ENCODE measurements at regions not wholly inside any gene's neighbourhood (a gene's known extent, or its start where the extent isn't known, plus 50 kb on each side); places are given as distances from the start of the nearest gene placed in this dataset.

DNA sequence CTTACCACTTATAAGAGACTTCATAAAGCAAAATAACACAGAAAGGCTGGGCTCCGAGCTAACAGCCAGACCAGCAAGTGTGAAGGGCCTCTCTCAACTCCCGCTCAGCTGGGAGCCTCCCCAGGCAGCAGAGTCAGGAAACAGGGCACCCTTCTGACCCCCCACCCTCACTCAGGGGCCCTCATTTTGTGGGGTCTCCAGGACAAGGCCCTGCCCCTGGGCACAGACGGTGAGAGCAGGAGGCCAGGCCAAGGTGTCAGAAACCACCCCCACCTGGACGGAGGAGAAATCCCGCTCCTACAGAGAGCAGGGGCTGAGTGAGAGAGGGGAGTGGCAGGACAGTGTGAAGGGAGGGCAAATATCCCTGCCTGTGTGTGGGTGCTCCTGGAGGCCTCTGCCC, 135.8 kb upstream of the FOXD4L5 start:
- no peak overlapping the region for H3K4me3 ChIP-seq
- ATAC-seq, result no peak
- TF ChIP-seq PML (IDR thresholded peaks at IDR 0.05; ENCODE audit: low read length), result no peak
- no peak for TF ChIP-seq RELA (IDR thresholded peaks at IDR 0.05; ENCODE audit: borderline replicate concordance, partially characterized antibody)
- TF ChIP-seq ZNF274 (IDR thresholded peaks at IDR 0.05; ENCODE audit: insufficient read depth, insufficient read length), result no peak
- no peak for TF ChIP-seq SIN3A (IDR thresholded peaks at IDR 0.05; ENCODE audit: low read depth, low read length)
- TF ChIP-seq NR2C2 (IDR thresholded peaks at IDR 0.05; ENCODE audit: borderline replicate concordance, control insufficient read depth, insufficient read length, low read depth), result no peak
- no peak for TF ChIP-seq ATF3 (IDR thresholded peaks at IDR 0.05; ENCODE audit: borderline replicate concordance, extremely low read depth, low read depth, low read length)
- TF ChIP-seq, protein P1, sequence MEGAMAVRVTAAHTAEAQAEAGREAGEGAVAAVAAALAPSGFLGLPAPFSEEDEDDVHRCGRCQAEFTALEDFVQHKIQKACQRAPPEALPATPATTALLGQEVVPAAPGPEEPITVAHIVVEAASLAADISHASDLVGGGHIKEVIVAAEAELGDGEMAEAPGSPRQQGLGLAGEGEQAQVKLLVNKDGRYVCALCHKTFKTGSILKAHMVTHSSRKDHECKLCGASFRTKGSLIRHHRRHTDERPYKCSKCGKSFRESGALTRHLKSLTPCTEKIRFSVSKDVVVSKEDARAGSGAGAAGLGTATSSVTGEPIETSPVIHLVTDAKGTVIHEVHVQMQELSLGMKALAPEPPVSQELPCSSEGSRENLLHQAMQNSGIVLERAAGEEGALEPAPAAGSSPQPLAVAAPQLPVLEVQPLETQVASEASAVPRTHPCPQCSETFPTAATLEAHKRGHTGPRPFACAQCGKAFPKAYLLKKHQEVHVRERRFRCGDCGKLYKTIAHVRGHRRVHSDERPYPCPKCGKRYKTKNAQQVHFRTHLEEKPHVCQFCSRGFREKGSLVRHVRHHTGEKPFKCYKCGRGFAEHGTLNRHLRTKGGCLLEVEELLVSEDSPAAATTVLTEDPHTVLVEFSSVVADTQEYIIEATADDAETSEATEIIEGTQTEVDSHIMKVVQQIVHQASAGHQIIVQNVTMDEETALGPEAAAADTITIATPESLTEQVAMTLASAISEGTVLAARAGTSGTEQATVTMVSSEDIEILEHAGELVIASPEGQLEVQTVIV (IDR thresholded peaks at IDR 0.05; ENCODE audit: borderline replicate concordance, partially characterized antibody), result no peak
- no peak for TF ChIP-seq MAX (IDR thresholded peaks at IDR 0.05; ENCODE audit: low read depth, low read length)
- TF ChIP-seq RAD51 (IDR thresholded peaks at IDR 0.05), result no peak
- TF ChIP-seq HDGF (IDR thresholded peaks at IDR 0.05), result no peak
- no peak for TF ChIP-seq RCOR1 (conservative IDR thresholded peaks at IDR 0.05; ENCODE audit: low read depth, low read length)
- no peak for TF ChIP-seq PAX8 (IDR thresholded peaks at IDR 0.05)
- no peak for TF ChIP-seq TCF3 (IDR thresholded peaks at IDR 0.05; ENCODE audit: borderline replicate concordance, insufficient read depth, low read depth, low read length)
- TF ChIP-seq SMAD5 (IDR thresholded peaks at IDR 0.05; ENCODE audit: low read depth), result no peak
- TF ChIP-seq NFYB (IDR thresholded peaks at IDR 0.05; ENCODE audit: insufficient read depth, low read depth, low read length), result no peak
- TF ChIP-seq ZNF622 (IDR thresholded peaks at IDR 0.05), result no peak
- TF ChIP-seq, protein P2, sequence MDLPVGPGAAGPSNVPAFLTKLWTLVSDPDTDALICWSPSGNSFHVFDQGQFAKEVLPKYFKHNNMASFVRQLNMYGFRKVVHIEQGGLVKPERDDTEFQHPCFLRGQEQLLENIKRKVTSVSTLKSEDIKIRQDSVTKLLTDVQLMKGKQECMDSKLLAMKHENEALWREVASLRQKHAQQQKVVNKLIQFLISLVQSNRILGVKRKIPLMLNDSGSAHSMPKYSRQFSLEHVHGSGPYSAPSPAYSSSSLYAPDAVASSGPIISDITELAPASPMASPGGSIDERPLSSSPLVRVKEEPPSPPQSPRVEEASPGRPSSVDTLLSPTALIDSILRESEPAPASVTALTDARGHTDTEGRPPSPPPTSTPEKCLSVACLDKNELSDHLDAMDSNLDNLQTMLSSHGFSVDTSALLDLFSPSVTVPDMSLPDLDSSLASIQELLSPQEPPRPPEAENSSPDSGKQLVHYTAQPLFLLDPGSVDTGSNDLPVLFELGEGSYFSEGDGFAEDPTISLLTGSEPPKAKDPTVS (IDR thresholded peaks at IDR 0.05; ENCODE audit: low read depth, low read length), result no peak
- no peak for TF ChIP-seq ZZZ3 (IDR thresholded peaks at IDR 0.05; ENCODE audit: control insufficient read depth, insufficient read length, low read depth)
- no peak for TF ChIP-seq CBX5 (IDR thresholded peaks at IDR 0.05; ENCODE audit: low read depth)
- H3K36me3 ChIP-seq (ENCODE audit: control insufficient read depth in 2 of 2, insufficient read depth in 2 of 2, low read length in 1 of 2), result no peaks in the 10 kb centered on the region
- ChIA-PET CTCF (no interaction called here), POLR2A (no interaction called here), SMC1A (ENCODE audit: uncharacterized antibody, unreplicated experiment) (no interaction called here), RAD21 (ENCODE audit: unreplicated experiment) (no interaction called here)
- no peak for FAIRE-seq
- BruUV-seq (replicated peaks), result no TSS peak
- H2AFZ ChIP-seq (ENCODE audit: control insufficient read depth, low read depth, low read length), result no peak overlapping the region
- H3K9me3 ChIP-seq (replicated peaks; ENCODE audit: control insufficient read depth, insufficient read depth, low read length), result no peaks in the 10 kb centered on the region; the same call in 2 of the 3 replicates
- no peaks in the 10 kb centered on the region for H3K4me1 ChIP-seq (ENCODE audit: control insufficient read depth, insufficient read depth, low read length)
- no peaks in the 10 kb centered on the region for H3K79me2 ChIP-seq (ENCODE audit: control insufficient read depth, insufficient read depth, low read length)
- in situ Hi-C loops (cut with MboI), result no loop called here
- no peak overlapping the region for H3K9ac ChIP-seq (ENCODE audit: control insufficient read depth, insufficient read depth, low read length)
- DNase-seq (ENCODE audit: low read depth, low spot score), result no peak
- whole genome bisulfite sequencing (ENCODE audit: insufficient coverage, insufficient replicate concordance, low lambda C conversion rate, missing lambda C conversion rate), result 49% methylated on average over 5 of the region's 5 CpGs
- H3K27me3 ChIP-seq (replicated peaks in 1 of 2; ENCODE audit: control insufficient read depth in 2 of 2, insufficient read depth in 2 of 2, low read length in 1 of 2), result no peaks in the 10 kb centered on the region
- no peak overlapping the region for H3K27ac ChIP-seq (ENCODE audit: control insufficient read depth, insufficient read depth)
- no peaks in the 10 kb centered on the region for H4K20me1 ChIP-seq (ENCODE audit: control insufficient read depth, insufficient read depth)
- H3K4me2 ChIP-seq (ENCODE audit: control insufficient read depth, insufficient read depth), result no peak overlapping the region
- intact Hi-C loops (cut with micrococcal nuclease; ENCODE audit: unreplicated experiment), result no loop called here

All from GM12878 (cell line).